ENCODE measurements at regions not wholly inside any gene's neighbourhood (a gene's known extent, or its start where the extent isn't known, plus 50 kb on each side); places are given as distances from the start of the nearest gene placed in this dataset.
"Not testable (repeated sequence)": the region's sequence is repeated elsewhere in the genome, so short reads cannot be mapped to it uniquely, and the experiment has no call there.

DNA sequence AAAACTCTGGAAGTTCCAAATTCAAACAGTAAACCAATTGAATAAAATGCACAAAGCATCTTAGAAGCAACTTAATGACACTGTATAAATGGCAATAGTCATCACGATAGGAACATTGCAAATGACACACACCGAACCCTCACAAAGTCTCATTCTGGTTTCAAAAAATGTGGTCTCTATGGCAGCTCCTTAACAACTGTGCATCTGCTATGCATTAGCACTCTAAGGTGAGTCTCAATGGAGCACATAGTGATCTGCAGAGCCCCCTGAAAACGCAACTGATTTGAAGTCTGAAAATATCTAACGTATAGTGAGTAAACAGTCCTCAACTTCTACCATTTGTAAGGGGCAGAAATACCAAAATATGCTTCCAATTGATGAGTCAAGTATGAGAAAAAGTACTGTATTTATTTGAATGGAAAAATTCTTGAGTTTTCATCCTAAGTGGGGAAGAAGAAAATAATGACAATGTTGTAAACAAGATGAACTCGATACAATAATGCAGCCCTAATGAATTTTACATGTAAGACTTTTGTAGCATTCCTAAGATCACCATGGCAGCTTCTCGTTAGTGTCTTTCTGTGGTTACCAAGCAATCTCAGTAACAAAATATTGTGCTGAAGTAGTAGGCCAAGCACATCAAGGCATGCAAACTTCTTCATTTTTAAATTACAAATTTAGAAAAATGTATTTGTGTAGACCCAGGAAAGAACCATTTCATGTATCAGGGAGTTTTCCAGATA lies 517.5 kb upstream of the FAM174A start:
- Histone ChIP-seq H3K4me2 (ENCODE audit: low read length) (no peak overlapping the region), H3K4me1 (ENCODE audit: control insufficient read depth, insufficient read depth, low read length) (no peaks in the 10 kb centered on the region), H3K9me3 (replicated peaks; ENCODE audit: low read length) (no peaks in the 10 kb centered on the region), H3K36me3 (ENCODE audit: insufficient read depth, low read length) (no peaks in the 10 kb centered on the region), H3K4me3 (ENCODE audit: low read length) (no peak overlapping the region), H3K27me3 (ENCODE audit: control insufficient read depth, insufficient read depth, low read length) (no peaks in the 10 kb centered on the region), H3K9ac (ENCODE audit: low read depth, low read length) (no peak overlapping the region)

DNA sequence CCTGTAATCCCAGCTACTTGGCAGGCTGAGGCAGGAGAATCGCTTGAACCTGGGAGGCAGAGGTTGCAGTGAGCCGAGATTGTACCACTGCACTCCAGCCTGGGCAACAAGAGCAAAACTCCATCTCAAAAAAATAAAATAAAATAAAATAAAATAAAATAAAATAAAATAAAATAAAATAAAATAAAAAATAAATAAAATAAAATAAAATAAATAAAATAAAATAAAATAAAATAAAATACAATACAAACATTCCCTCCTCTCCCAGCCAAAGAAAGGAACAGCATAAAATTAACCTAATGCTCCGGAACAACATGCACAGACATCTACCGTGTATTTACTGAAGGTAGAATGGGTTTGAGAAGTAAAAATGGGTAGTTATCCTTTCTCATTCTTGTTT lies 521.9 kb upstream of the FAM174A start:
- H3K9me3 ChIP-seq (replicated peaks; ENCODE audit: low read length); H3K4me3 ChIP-seq (ENCODE audit: low read length); H3K4me2 ChIP-seq (ENCODE audit: low read length); H3K4me1 ChIP-seq (ENCODE audit: control insufficient read depth, insufficient read depth, low read length); H3K36me3 ChIP-seq (ENCODE audit: insufficient read depth, low read length); H3K27me3 ChIP-seq (ENCODE audit: control insufficient read depth, insufficient read depth, low read length); H3K9ac ChIP-seq (ENCODE audit: low read depth, low read length): not testable (repeated sequence)

DNA sequence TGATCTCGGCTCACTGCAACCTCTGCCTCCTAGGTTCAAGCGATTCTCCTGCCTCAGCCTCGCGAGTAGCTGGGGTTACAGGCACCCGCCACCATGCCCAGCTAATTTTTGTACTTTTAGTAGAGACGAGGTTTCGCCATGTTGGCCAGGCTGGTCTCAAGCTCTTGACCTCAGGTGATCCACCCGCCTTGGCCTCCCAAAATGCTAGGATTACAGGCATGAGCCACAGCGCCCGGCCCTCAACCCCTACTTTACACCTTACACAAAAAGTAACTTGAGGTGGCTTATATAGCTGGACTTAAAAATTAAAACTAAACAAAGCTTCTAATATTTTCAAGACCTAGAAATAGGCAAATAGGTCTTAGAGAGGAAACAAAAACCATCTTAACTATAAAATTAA lies 524.0 kb upstream of the FAM174A start:
- not testable (repeated sequence) for H3K36me3 ChIP-seq (ENCODE audit: insufficient read depth, low read length); H3K4me3 ChIP-seq (ENCODE audit: low read length); H3K27me3 ChIP-seq (ENCODE audit: control insufficient read depth, insufficient read depth, low read length); H3K9ac ChIP-seq (ENCODE audit: low read depth, low read length); H3K9me3 ChIP-seq (replicated peaks; ENCODE audit: low read length); H3K4me2 ChIP-seq (ENCODE audit: low read length); H3K4me1 ChIP-seq (ENCODE audit: control insufficient read depth, insufficient read depth, low read length)

DNA sequence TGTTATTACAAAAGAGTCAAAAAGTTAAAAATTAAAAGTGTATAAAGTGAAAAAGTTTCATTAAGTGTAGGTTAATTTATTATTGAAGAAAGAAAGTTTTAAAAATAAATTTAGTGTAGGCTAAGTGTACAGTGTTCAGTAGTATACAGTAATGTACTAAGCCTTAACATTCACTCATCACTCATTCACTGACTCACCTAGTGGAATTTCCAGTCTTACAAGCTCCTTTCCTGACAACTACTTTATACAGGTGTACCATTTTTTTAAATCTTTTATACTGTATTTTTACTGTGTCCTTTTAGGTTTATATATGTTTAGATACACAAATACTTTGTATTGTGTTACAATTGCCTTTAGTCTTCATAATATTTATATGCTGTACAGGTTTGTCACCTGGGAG lies 530.2 kb upstream of the FAM174A start:
- no peaks in the 10 kb centered on the region for H3K4me1 ChIP-seq (ENCODE audit: control insufficient read depth, insufficient read depth, low read length)
- no peaks in the 10 kb centered on the region for H3K27me3 ChIP-seq (ENCODE audit: control insufficient read depth, insufficient read depth, low read length)
- no peaks in the 10 kb centered on the region for H3K36me3 ChIP-seq (ENCODE audit: insufficient read depth, low read length)
- no peaks in the 10 kb centered on the region for H3K9me3 ChIP-seq (replicated peaks; ENCODE audit: low read length)
- H3K4me3 ChIP-seq (ENCODE audit: low read length): no peak overlapping the region
- no peak overlapping the region for H3K9ac ChIP-seq (ENCODE audit: low read depth, low read length)
- H3K4me2 ChIP-seq (ENCODE audit: low read length): no peak overlapping the region

DNA sequence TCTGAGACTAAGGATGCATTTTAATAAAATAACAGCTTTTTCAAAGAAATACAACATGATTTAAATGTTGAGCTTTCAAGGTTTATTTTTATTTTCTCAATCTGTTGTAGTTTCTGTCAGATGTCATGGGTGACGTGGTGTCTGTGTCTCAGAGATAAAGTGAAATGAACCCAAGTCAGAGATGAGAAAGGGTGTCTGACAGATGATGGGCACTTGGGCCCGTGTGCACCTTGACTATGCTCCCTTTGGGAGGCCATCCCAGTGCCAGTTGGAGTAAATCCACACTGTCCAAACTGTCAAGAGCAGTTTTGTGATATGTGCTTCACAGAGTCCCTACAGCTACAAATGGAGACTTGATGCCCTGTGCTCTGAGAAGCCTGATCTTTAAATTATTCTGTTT lies 536.9 kb upstream of the FAM174A start:
- H3K9ac ChIP-seq (ENCODE audit: low read depth, low read length): no peak overlapping the region
- no peak overlapping the region for H3K4me2 ChIP-seq (ENCODE audit: low read length)
- H3K4me3 ChIP-seq (ENCODE audit: low read length): no peak overlapping the region
- no peaks in the 10 kb centered on the region for H3K4me1 ChIP-seq (ENCODE audit: control insufficient read depth, insufficient read depth, low read length)
- H3K27me3 ChIP-seq (ENCODE audit: control insufficient read depth, insufficient read depth, low read length): no peaks in the 10 kb centered on the region
- H3K9me3 ChIP-seq (replicated peaks; ENCODE audit: low read length): no peaks in the 10 kb centered on the region
- H3K36me3 ChIP-seq (ENCODE audit: insufficient read depth, low read length): no peaks in the 10 kb centered on the region

DNA sequence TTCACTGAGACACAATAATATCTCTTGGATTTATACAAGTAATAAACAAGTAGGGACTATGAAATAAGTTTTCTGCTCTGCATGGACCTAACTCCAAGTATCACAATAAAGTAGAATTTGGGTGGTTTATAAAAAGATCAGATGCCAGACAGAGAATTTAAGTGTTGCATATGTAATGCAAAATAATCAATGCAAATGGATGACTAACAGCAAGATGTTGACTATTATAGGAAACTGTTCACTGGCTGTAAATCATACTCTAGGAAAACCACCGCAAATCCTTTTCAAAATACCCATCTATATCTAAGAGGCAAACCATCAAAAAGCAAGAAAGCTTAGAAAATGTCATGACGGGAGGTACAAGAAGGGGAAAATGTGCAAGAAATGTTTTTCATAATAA lies 539.8 kb upstream of the FAM174A start:
- Histone ChIP-seq H3K27me3 (ENCODE audit: control insufficient read depth, insufficient read depth, low read length) (no peaks in the 10 kb centered on the region), H3K36me3 (ENCODE audit: insufficient read depth, low read length) (no peaks in the 10 kb centered on the region)

DNA sequence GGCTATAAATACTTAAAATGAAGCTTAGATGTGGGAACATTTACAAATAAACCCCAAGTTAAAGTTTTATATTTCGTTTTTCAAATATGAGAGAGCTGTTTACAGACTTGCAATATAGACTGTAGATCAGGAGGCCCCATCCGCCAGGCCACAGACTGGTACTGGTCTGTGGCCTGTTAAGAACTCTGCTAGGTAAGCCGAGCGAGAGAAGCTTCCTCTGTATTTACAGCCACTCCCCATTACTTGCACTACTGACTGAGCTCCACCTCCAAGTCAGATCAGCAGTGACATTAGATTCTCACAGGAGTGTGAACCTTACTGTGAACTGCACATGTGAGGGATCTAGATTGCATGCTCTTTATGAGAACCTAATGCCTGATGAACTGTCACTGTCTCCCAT lies 561.4 kb upstream of the FAM174A start:
- H3K9ac ChIP-seq (ENCODE audit: low read depth, low read length): no peak overlapping the region
- no peaks in the 10 kb centered on the region for H3K27me3 ChIP-seq (ENCODE audit: control insufficient read depth, insufficient read depth, low read length)
- H3K9me3 ChIP-seq (replicated peaks; ENCODE audit: low read length): no peaks in the 10 kb centered on the region
- no peak overlapping the region for H3K4me2 ChIP-seq (ENCODE audit: low read length)
- H3K36me3 ChIP-seq (ENCODE audit: insufficient read depth, low read length): no peaks in the 10 kb centered on the region
- H3K4me1 ChIP-seq (ENCODE audit: control insufficient read depth, insufficient read depth, low read length): no peaks in the 10 kb centered on the region
- H3K4me3 ChIP-seq (ENCODE audit: low read length): no peak overlapping the region

More for the DNA sequence above, 539.8 kb upstream of the FAM174A start:
- no peak overlapping the region for H3K9ac ChIP-seq (ENCODE audit: low read depth, low read length)
- H3K4me1 ChIP-seq (ENCODE audit: control insufficient read depth, insufficient read depth, low read length): no peaks in the 10 kb centered on the region
- no peaks in the 10 kb centered on the region for H3K9me3 ChIP-seq (replicated peaks; ENCODE audit: low read length)
- H3K4me3 ChIP-seq (ENCODE audit: low read length): no peak overlapping the region
- H3K4me2 ChIP-seq (ENCODE audit: low read length): no peak overlapping the region

DNA sequence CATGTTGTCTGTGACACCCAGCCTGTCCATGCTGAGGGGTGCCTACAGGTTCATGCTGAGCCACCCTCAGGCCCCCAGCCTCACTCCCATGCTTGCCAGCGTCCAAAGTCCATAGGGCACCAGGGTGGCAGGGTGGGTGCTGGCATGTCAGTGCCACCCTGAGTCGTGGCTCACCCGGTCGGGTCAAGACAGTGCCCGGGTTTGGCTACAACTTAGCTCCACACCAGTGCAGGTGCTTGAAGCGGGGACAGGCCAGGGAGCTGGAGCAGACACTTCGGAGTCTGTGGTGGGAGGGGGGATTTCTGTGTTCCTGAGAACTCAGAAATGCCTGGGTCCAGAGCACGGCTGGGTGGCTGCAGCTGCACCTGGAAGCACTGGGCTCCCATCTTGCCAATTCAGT lies 579.2 kb upstream of the FAM174A start:
- H3K36me3 ChIP-seq (ENCODE audit: insufficient read depth, low read length): no peaks in the 10 kb centered on the region
- no peak overlapping the region for H3K4me3 ChIP-seq (ENCODE audit: low read length)
- no peak overlapping the region for H3K4me2 ChIP-seq (ENCODE audit: low read length)
- H3K9ac ChIP-seq (ENCODE audit: low read depth, low read length): no peak overlapping the region
- no peaks in the 10 kb centered on the region for H3K27me3 ChIP-seq (ENCODE audit: control insufficient read depth, insufficient read depth, low read length)
- H3K9me3 ChIP-seq (replicated peaks; ENCODE audit: low read length): no peaks in the 10 kb centered on the region
- H3K4me1 ChIP-seq (ENCODE audit: control insufficient read depth, insufficient read depth, low read length): no peaks in the 10 kb centered on the region

DNA sequence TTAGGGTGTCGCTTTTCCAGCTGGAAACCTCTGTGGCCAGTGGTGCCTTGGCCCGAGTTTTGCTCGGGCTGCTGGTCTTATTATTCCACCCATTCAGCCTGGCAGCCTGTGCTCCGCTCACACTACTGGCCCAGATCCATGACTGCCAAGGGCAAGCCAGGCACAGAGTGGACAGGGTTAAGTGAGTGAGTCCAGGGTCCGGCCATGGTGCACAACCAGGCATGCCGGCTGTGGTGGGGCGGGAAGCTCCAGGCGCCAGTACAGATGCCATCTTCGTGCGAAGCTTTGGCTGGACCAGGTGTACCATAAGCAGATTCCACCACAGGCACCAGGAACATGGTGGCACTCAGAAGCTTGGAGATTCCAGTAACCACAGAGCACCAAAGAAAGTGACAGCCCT lies 580.2 kb upstream of the FAM174A start:
- no peaks in the 10 kb centered on the region for H3K9me3 ChIP-seq (replicated peaks; ENCODE audit: low read length)

DNA sequence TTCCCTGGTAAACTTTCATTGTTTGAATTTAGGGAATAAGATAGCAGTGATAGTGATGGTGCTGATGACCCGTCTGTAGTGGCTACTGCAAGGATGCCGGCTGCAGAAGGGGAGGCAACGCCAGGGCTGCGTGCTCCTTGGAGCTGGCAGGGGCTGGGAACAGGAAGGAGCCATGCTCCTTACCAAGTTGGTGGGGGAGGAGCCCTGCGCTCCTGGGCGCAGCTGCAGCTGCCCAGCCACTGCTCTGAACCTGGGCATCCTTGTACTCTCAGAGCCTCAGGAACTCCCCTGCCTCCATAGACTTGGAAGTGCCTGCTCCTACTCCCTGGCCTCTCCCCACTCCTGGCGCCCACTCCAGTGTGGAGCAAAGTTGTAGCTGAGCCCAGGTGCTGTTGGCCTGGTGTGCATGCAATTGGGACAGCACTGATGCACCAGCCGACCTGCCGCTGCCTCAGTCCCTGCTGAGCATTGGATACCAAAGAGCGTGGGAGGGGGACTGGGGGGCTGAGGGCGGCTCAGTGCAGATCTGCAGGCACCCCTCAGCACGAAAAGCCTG lies 585.1 kb upstream of the FAM174A start:
- no peak overlapping the region for H3K9ac ChIP-seq (ENCODE audit: low read depth, low read length)
- H3K9me3 ChIP-seq (replicated peaks; ENCODE audit: low read length): no peaks in the 10 kb centered on the region
- H3K36me3 ChIP-seq (ENCODE audit: insufficient read depth, low read length): no peaks in the 10 kb centered on the region
- H3K4me3 ChIP-seq (ENCODE audit: low read length): no peak overlapping the region
- H3K4me1 ChIP-seq (ENCODE audit: control insufficient read depth, insufficient read depth, low read length): no peaks in the 10 kb centered on the region
- no peak overlapping the region for H3K4me2 ChIP-seq (ENCODE audit: low read length)
- no peaks in the 10 kb centered on the region for H3K27me3 ChIP-seq (ENCODE audit: control insufficient read depth, insufficient read depth, low read length)

More for the DNA sequence above, 580.2 kb upstream of the FAM174A start:
- Histone ChIP-seq H3K4me2 (ENCODE audit: low read length) (no peak overlapping the region), H3K9ac (ENCODE audit: low read depth, low read length) (no peak overlapping the region), H3K27me3 (ENCODE audit: control insufficient read depth, insufficient read depth, low read length) (no peaks in the 10 kb centered on the region), H3K4me3 (ENCODE audit: low read length) (no peak overlapping the region), H3K36me3 (ENCODE audit: insufficient read depth, low read length) (no peaks in the 10 kb centered on the region), H3K4me1 (ENCODE audit: control insufficient read depth, insufficient read depth, low read length) (no peaks in the 10 kb centered on the region)

DNA sequence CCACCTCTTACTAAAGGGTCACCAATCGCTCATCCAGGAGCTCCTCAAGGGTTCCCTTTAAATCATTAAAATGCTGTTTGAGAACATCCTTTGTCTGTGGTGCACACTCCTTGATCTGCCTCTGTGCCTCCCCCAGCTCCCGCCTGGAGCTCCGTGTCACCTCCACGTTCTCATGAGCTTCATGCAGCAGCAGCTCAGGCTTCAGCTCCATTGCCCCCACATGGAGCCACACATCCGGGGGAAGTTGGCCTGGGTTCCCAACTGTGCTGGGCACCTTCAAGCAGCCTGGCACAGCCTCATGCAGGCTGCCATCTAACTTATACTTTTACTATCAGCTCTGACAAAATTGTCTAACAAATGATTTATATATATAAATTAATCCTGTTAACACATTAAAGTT lies 585.8 kb upstream of the FAM174A start:
- H3K9me3 ChIP-seq (replicated peaks; ENCODE audit: low read length): no peaks in the 10 kb centered on the region
- no peak overlapping the region for H3K9ac ChIP-seq (ENCODE audit: low read depth, low read length)
- no peaks in the 10 kb centered on the region for H3K4me1 ChIP-seq (ENCODE audit: control insufficient read depth, insufficient read depth, low read length)
- H3K4me2 ChIP-seq (ENCODE audit: low read length): no peak overlapping the region
- no peaks in the 10 kb centered on the region for H3K27me3 ChIP-seq (ENCODE audit: control insufficient read depth, insufficient read depth, low read length)
- no peaks in the 10 kb centered on the region for H3K36me3 ChIP-seq (ENCODE audit: insufficient read depth, low read length)
- no peak overlapping the region for H3K4me3 ChIP-seq (ENCODE audit: low read length)

DNA sequence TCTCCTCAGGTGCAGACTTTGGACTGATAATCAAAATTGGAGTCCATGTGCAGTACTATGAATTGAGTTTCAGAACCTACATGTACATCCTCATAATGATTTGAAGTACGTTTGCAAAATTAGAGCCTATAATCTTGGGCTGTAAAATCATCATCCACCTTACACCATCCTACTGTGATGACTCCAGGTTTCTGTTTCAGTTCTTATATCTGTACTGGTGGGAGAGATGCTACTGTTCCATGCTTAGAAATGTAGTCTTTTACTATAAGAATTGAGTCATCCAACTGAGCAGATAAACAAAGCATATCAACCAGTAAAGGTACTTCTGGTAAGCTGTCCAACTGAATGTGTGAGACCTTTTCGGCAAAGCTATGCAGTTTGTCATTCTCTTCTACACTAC lies 586.3 kb upstream of the FAM174A start:
- H3K27me3 ChIP-seq (ENCODE audit: control insufficient read depth, insufficient read depth, low read length): no peaks in the 10 kb centered on the region
- no peaks in the 10 kb centered on the region for H3K4me1 ChIP-seq (ENCODE audit: control insufficient read depth, insufficient read depth, low read length)
- no peaks in the 10 kb centered on the region for H3K9me3 ChIP-seq (replicated peaks; ENCODE audit: low read length)
- H3K4me2 ChIP-seq (ENCODE audit: low read length): no peak overlapping the region
- H3K9ac ChIP-seq (ENCODE audit: low read depth, low read length): no peak overlapping the region
- H3K36me3 ChIP-seq (ENCODE audit: insufficient read depth, low read length): no peaks in the 10 kb centered on the region
- no peak overlapping the region for H3K4me3 ChIP-seq (ENCODE audit: low read length)

All from skeletal muscle satellite cell (primary cell).